Keratinocyte (primary cell): ENCODE measurements at regions not wholly inside any gene's neighbourhood (a gene's known extent, or its start where the extent isn't known, plus 50 kb on each side); places are given as distances from the start of the nearest gene placed in this dataset.

Experiments used
- DNase-seq: peaks from one replicate; pipeline ENCODE4 v3.0.0-alpha.2; 2011; ENCODE audit warnings: low read depth, missing footprints, low spot score
- FAIRE-seq: peaks from 2 replicates; lab custom pipeline; 2011; peaks lifted over from hg19 to GRCh38; lab: Jason Lieb, UNC
- H2AFZ ChIP-seq: 2 replicates; pipeline ENCODE4 v1.6.0; 2012; ENCODE audit warnings: low read length, control low read depth, inconsistent platforms; ENCODE audit not compliant: control insufficient read depth
- H3K27ac ChIP-seq: 2 replicates; pipeline ENCODE4 v1.5.1; 2011; ENCODE audit warnings: low read length; ENCODE audit not compliant: control insufficient read depth, insufficient read depth
- H3K27me3 ChIP-seq: 3 replicates; pipeline ENCODE4 v1.6.0; 2011; ENCODE audit warnings: low read length; ENCODE audit not compliant: control insufficient read depth, insufficient read depth; ENCODE audit errors: extremely low read depth
- H3K36me3 ChIP-seq, 2 experiments: 2 replicates in 1 of 2; 3 replicates in 1 of 2; pipeline ENCODE4 v1.5.1; 2011; ENCODE audit warnings: low read length in 2 of 2, mild to moderate bottlenecking in 1 of 2; ENCODE audit not compliant: control insufficient read depth in 2 of 2, insufficient read depth in 2 of 2; ENCODE audit errors: extremely low read depth in 1 of 2
- H3K4me1 ChIP-seq: 3 replicates; pipeline ENCODE4 v1.5.1; 2011; ENCODE audit warnings: low read length; ENCODE audit not compliant: control insufficient read depth, insufficient read depth; ENCODE audit errors: extremely low read depth
- H3K4me2 ChIP-seq: 3 replicates; pipeline ENCODE4 v1.6.0; 2011; ENCODE audit warnings: low read depth, low read length; ENCODE audit not compliant: control insufficient read depth, insufficient read depth; ENCODE audit errors: extremely low read depth
- H3K4me3 ChIP-seq, 3 experiments: fragments of 200-600 bp in 1 of 3; sonication (generic) in 1 of 3; 2 replicates in 2 of 3; 3 replicates in 1 of 3; pipeline ENCODE4 v1.5.1; 2011 to 2016; ENCODE audit warnings: low read length in 3 of 3, mild to moderate bottlenecking in 3 of 3, control low read depth in 2 of 3, inconsistent platforms in 1 of 3, low read depth in 1 of 3, mixed read lengths in 1 of 3, mixed run types in 1 of 3, moderate library complexity in 1 of 3; ENCODE audit not compliant: control insufficient read depth in 2 of 3, insufficient read depth in 2 of 3; ENCODE audit errors: extremely low read depth in 1 of 3
- H3K79me2 ChIP-seq: 2 replicates; pipeline ENCODE4 v1.6.0; 2012; ENCODE audit warnings: low read length; ENCODE audit not compliant: control insufficient read depth, insufficient read depth
- H3K9ac ChIP-seq: 3 replicates; pipeline ENCODE4 v1.6.0; 2011; ENCODE audit warnings: low read length; ENCODE audit not compliant: control insufficient read depth, insufficient read depth; ENCODE audit errors: extremely low read depth
- H3K9me1 ChIP-seq: 3 replicates; pipeline ENCODE4 v1.6.0; 2011; ENCODE audit warnings: low read length; ENCODE audit not compliant: control insufficient read depth, insufficient read depth; ENCODE audit errors: extremely low read depth
- H3K9me3 ChIP-seq: 2 replicates; pipeline ENCODE4 v1.5.1; 2012; ENCODE audit warnings: low read depth, low read length; ENCODE audit not compliant: control insufficient read depth
- H4K20me1 ChIP-seq: 3 replicates; pipeline ENCODE4 v1.6.0; 2011; ENCODE audit warnings: low read length; ENCODE audit not compliant: control insufficient read depth, insufficient read depth; ENCODE audit errors: extremely low read depth
- CTCF ChIP-seq, 3 experiments: IDR thresholded peaks in 1 of 3; conservative IDR thresholded peaks in 1 of 3; optimal IDR thresholded peaks in 1 of 3; 2 replicates in 2 of 3; 3 replicates in 1 of 3; pipeline versions ENCODE3 to v1.5.1; 2011; ENCODE audit warnings: low read length in 3 of 3, mild to moderate bottlenecking in 3 of 3, moderate library complexity in 2 of 3, control low read depth in 1 of 3, inconsistent platforms in 1 of 3; ENCODE audit not compliant: insufficient read depth in 2 of 3; ENCODE audit errors: extremely low read depth in 1 of 3
- EZH2 ChIP-seq: IDR thresholded peaks from one replicate; pipeline ENCODE4 v1.6.1; 2012; ENCODE audit warnings: inconsistent platforms, mild to moderate bottlenecking, low read length, moderate library complexity
- dilution Hi-C: fragments of 300-500 bp; cut with MboI; formaldehyde crosslinking; loops from one replicate; pipeline ENCODE4 v1.7.0; 2020; ENCODE audit warnings: low sequenced_read_pairs; ENCODE audit not compliant: extremely low pct_ligation_motif_present

GRCh38 chr16:11430601-11431317 is 85.5 kb downstream of the RMI2 start:
- Histone ChIP-seq H3K79me2 (no peaks in the 10 kb centered on the region), H3K36me3 (no peaks in the 10 kb centered on the region), H3K9ac (no peak overlapping the region), H4K20me1 (no peaks in the 10 kb centered on the region), H3K9me3 (no peaks in the 10 kb centered on the region), H3K27ac (no peak overlapping the region), H3K4me1 (no peaks in the 10 kb centered on the region), H3K4me2 (no peak overlapping the region), H2AFZ (no peak overlapping the region), H3K27me3 (peaks cover 10% of the 10 kb centered on the region), H3K4me3 (no peak overlapping the region), H3K9me1 (no peaks in the 10 kb centered on the region)
- DNase-seq (no peak), FAIRE-seq (no peak)
- no peak for TF ChIP-seq EZH2
- TF ChIP-seq CTCF (optimal IDR thresholded peaks at IDR 0.05 in 1 of 3, IDR thresholded peaks at IDR 0.05 in 1 of 3, conservative IDR thresholded peaks at IDR 0.05 in 1 of 3; ENCODE audit: extremely low read depth in 1 of 3, insufficient read depth in 2 of 3, low read length in 3 of 3) = no peak
- dilution Hi-C loops = no loop called here

- dilution Hi-C loops = no loop called here
- H3K4me1 ChIP-seq = no peaks in the 10 kb centered on the region
- H3K4me2 ChIP-seq = no peak overlapping the region
- FAIRE-seq (no peak), DNase-seq (no peak)
- H3K79me2 ChIP-seq = no peaks in the 10 kb centered on the region
- H3K36me3 ChIP-seq = no peaks in the 10 kb centered on the region
- H3K9me3 ChIP-seq = no peaks in the 10 kb centered on the region
- H3K27me3 ChIP-seq = peaks cover 10% of the 10 kb centered on the region
- H4K20me1 ChIP-seq = no peaks in the 10 kb centered on the region
- H2AFZ ChIP-seq = no peak overlapping the region
- no peak overlapping the region for H3K9ac ChIP-seq
- no peak overlapping the region for H3K27ac ChIP-seq
- no peak for TF ChIP-seq CTCF (optimal IDR thresholded peaks at IDR 0.05 in 1 of 3, IDR thresholded peaks at IDR 0.05 in 1 of 3, conservative IDR thresholded peaks at IDR 0.05 in 1 of 3; ENCODE audit: extremely low read depth in 1 of 3, insufficient read depth in 2 of 3, low read length in 3 of 3)
- TF ChIP-seq EZH2 = no peak
- no peaks in the 10 kb centered on the region for H3K9me1 ChIP-seq
- no peak overlapping the region for H3K4me3 ChIP-seq
Observed at GRCh38 chr16:11431915-11432465, 86.7 kb downstream of the RMI2 start.
